SK-N-SH (cell line): ENCODE measurements at regions not wholly inside any gene's neighbourhood (a gene's known extent, or its start where the extent isn't known, plus 50 kb on each side); places are given as distances from the start of the nearest gene placed in this dataset.
"Not testable (repeated sequence)": the region's sequence is repeated elsewhere in the genome, so short reads cannot be mapped to it uniquely, and the experiment has no call there.

Experiments used
- CTCF ChIA-PET: fragments of 300-600, 350-600 bp; formaldehyde crosslinking; extraction: SDS; loops from one replicate; lab custom pipeline; 2021; lab: Yijun Ruan, JAX
- POLR2A ChIA-PET: fragments of 350-600 bp; sonication (Branson Sonifier 250); formaldehyde crosslinking; extraction: SDS; loops from one replicate; lab custom pipeline; 2020; ENCODE audit warnings: antibody characterized with exemption, inconsistent platforms; lab: Yijun Ruan, JAX
- DNase-seq: peaks from one replicate; pipeline ENCODE4 v3.0.0; 2012
- H2AFZ ChIP-seq: fragments of 200-600 bp; sonication (generic); 2 replicates; pipeline ENCODE4 v1.8.1; 2016; ENCODE audit warnings: antibody characterized with exemption, mild to moderate bottlenecking, low read depth
- H3F3A ChIP-seq: fragments of 200-600 bp; sonication (generic); replicated peaks from 2 replicates; pipeline ENCODE3; 2016; ENCODE audit warnings: antibody characterized with exemption, mild to moderate bottlenecking; ENCODE audit not compliant: insufficient read depth
- H3K27ac ChIP-seq, 2 experiments: fragments of 200-500 bp in 1 of 2; fragments of 200-600 bp in 1 of 2; sonication (Bioruptor generic) in 1 of 2; sonication (generic), shearing (Covaris generic) in 1 of 2; 2 replicates each; pipeline versions ENCODE4 v1.5.1 to v1.6.1; 2014 to 2016; ENCODE audit warnings: low read depth in 2 of 2, inconsistent platforms in 1 of 2, low read length in 1 of 2, mild to moderate bottlenecking in 1 of 2, mixed read lengths in 1 of 2
- H3K27me3 ChIP-seq: fragments of 200-600 bp; sonication (generic), shearing (Covaris generic); 2 replicates; pipeline ENCODE4 v1.6.1; 2016; ENCODE audit warnings: mixed run types; ENCODE audit not compliant: insufficient read depth
- H3K36me3 ChIP-seq, 2 experiments: fragments of 200-500 bp in 1 of 2; fragments of 200-600 bp in 1 of 2; sonication (Bioruptor generic) in 1 of 2; sonication (generic) in 1 of 2; replicated peaks in 1 of 2; 2 replicates each; pipeline versions ENCODE3 to v1.5.1; 2014 to 2016; ENCODE audit warnings: low read length in 1 of 2, mild to moderate bottlenecking in 1 of 2; ENCODE audit not compliant: insufficient read depth in 2 of 2, control insufficient read depth in 1 of 2
- H3K4me1 ChIP-seq, 2 experiments: fragments of 200-500 bp in 1 of 2; fragments of 200-600 bp in 1 of 2; sonication (Bioruptor generic) in 1 of 2; sonication (generic), shearing (Covaris generic) in 1 of 2; 2 replicates each; pipeline versions ENCODE4 v1.5.1 to v1.6.1; 2014 to 2016; ENCODE audit warnings: low read depth in 1 of 2, low read length in 1 of 2, mixed run types in 1 of 2; ENCODE audit not compliant: insufficient read depth in 2 of 2, control insufficient read depth in 1 of 2
- H3K4me2 ChIP-seq: fragments of 200-600 bp; sonication (generic), shearing (Covaris generic); 2 replicates; pipeline ENCODE4 v1.6.1; 2017; ENCODE audit warnings: mixed run types
- H3K4me3 ChIP-seq, 2 experiments: fragments of 200-500 bp in 1 of 2; fragments of 200-600 bp in 1 of 2; sonication (Bioruptor generic) in 1 of 2; sonication (generic), shearing (Covaris generic) in 1 of 2; 2 replicates each; pipeline versions ENCODE4 v1.5.1 to v1.8.1; 2014 to 2016; ENCODE audit warnings: low read depth in 2 of 2, inconsistent platforms in 1 of 2, low read length in 1 of 2, mild to moderate bottlenecking in 1 of 2, mixed read lengths in 1 of 2, moderate library complexity in 1 of 2
- H3K79me2 ChIP-seq: fragments of 200-600 bp; sonication (generic); 2 replicates; pipeline ENCODE4 v1.8.1; 2017; ENCODE audit warnings: mild to moderate bottlenecking; ENCODE audit not compliant: insufficient read depth
- H3K9ac ChIP-seq: fragments of 200-600 bp; sonication (generic); 2 replicates; pipeline ENCODE4 v1.6.1; 2017; ENCODE audit warnings: mixed run types
- H3K9me2 ChIP-seq: fragments of 200-600 bp; sonication (generic); 2 replicates; pipeline ENCODE4 v1.6.1; 2017; ENCODE audit warnings: mixed run types
- H3K9me3 ChIP-seq: fragments of 200-600 bp; sonication (generic); 2 replicates; pipeline ENCODE4 v1.6.1; 2017; ENCODE audit warnings: mixed run types, mild to moderate bottlenecking, moderate library complexity
- H4K20me1 ChIP-seq: fragments of 200-600 bp; sonication (generic); 2 replicates; pipeline ENCODE4 v1.6.1; 2017; ENCODE audit warnings: mild to moderate bottlenecking, mixed run types; ENCODE audit not compliant: insufficient read depth
- CHD2 ChIP-seq: fragments of 150-350 bp; IDR thresholded peaks from 2 replicates; pipeline ENCODE4 v1.6.1; 2018; ENCODE audit warnings: low read length; ENCODE audit not compliant: partially characterized antibody
- ELF1 ChIP-seq: IDR thresholded peaks from 2 replicates; pipeline ENCODE4 v1.4.0; 2012
- EP300 ChIP-seq, 2 experiments: IDR thresholded peaks; 2 replicates each; pipeline versions ENCODE4 v1.4.0 to v1.6.1; 2012; ENCODE audit warnings: borderline replicate concordance in 1 of 2, low read depth in 1 of 2, low read length in 1 of 2
- EZH2phosphoT487 ChIP-seq: fragments of 200-600 bp; sonication (generic); IDR thresholded peaks from 2 replicates; pipeline ENCODE4 v1.6.1; 2017; ENCODE audit warnings: low read depth, mixed run types, mild to moderate bottlenecking, antibody characterized with exemption, moderate library complexity, borderline replicate concordance
- FOSL2 ChIP-seq: IDR thresholded peaks from 2 replicates; pipeline ENCODE4 v1.4.0; 2012; ENCODE audit warnings: low read depth, mild to moderate bottlenecking, moderate library complexity, borderline replicate concordance
- FOXM1 ChIP-seq: IDR thresholded peaks from 2 replicates; pipeline ENCODE4 v1.4.0; 2012; ENCODE audit warnings: low read depth, mild to moderate bottlenecking
- GATA2 ChIP-seq: sonication (generic); formaldehyde crosslinking; IDR thresholded peaks from 2 replicates; pipeline ENCODE4 v1.5.0; 2020; ENCODE audit warnings: mild to moderate bottlenecking, missing genetic modification reagents
- JUND ChIP-seq: IDR thresholded peaks from 2 replicates; pipeline ENCODE4 v1.4.0; 2012
- MXI1 ChIP-seq: IDR thresholded peaks from 2 replicates; pipeline ENCODE4 v1.6.1; 2012; ENCODE audit warnings: mild to moderate bottlenecking, low read depth, low read length, improper control_type of control experiment
- NRF1 ChIP-seq: IDR thresholded peaks from 2 replicates; pipeline ENCODE4 v1.6.1; 2012; ENCODE audit warnings: low read depth, mild to moderate bottlenecking, low read length
- RAD21 ChIP-seq: IDR thresholded peaks from 2 replicates; pipeline ENCODE4 v1.6.1; 2012; ENCODE audit warnings: mild to moderate bottlenecking, low read length
- RXRA ChIP-seq: IDR thresholded peaks from 2 replicates; pipeline ENCODE4 v1.4.0; 2012; ENCODE audit warnings: low read depth, mild to moderate bottlenecking, borderline replicate concordance
- SIN3A ChIP-seq: IDR thresholded peaks from 2 replicates; pipeline ENCODE4 v1.6.1; 2012; ENCODE audit warnings: low read depth, mild to moderate bottlenecking, low read length, moderate library complexity, borderline replicate concordance
- SMC3 ChIP-seq: IDR thresholded peaks from 2 replicates; pipeline ENCODE4 v1.6.1; 2012; ENCODE audit warnings: low read depth, low read length, improper control_type of control experiment
- TAF1 ChIP-seq: IDR thresholded peaks from 2 replicates; pipeline ENCODE4 v1.6.1; 2012; ENCODE audit warnings: low read depth, mild to moderate bottlenecking, low read length, moderate library complexity, borderline replicate concordance
- WGBS: methylation state at CpG from one replicate; pipeline ENCODE4 v1.1.6; 2017; ENCODE audit warnings: low lambda C conversion rate; 5-methylcytosine and 5-hydroxymethylcytosine counted together
- TF ChIP-seq, protein P1 (sequence below): IDR thresholded peaks from 2 replicates; pipeline ENCODE4 v1.4.0; 2012; ENCODE audit warnings: low read depth, borderline replicate concordance
- TF ChIP-seq, protein P2 (sequence below): fragments of 150-350 bp; IDR thresholded peaks from 2 replicates; pipeline ENCODE4 v1.6.1; 2017; ENCODE audit warnings: antibody characterized with exemption, low read length, low read depth, borderline replicate concordance
- TF ChIP-seq, protein P3 (sequence below): fragments of 150-350 bp; IDR thresholded peaks from 2 replicates; pipeline ENCODE4 v1.6.1; 2016; ENCODE audit warnings: mild to moderate bottlenecking, low read depth, low read length
- TF ChIP-seq, protein P4 (sequence below): IDR thresholded peaks from 2 replicates; pipeline ENCODE4; 2012
- TF ChIP-seq, protein P5 (sequence below): IDR thresholded peaks from 2 replicates; pipeline ENCODE4 v1.4.0; 2012; ENCODE audit warnings: low read depth

DNA sequence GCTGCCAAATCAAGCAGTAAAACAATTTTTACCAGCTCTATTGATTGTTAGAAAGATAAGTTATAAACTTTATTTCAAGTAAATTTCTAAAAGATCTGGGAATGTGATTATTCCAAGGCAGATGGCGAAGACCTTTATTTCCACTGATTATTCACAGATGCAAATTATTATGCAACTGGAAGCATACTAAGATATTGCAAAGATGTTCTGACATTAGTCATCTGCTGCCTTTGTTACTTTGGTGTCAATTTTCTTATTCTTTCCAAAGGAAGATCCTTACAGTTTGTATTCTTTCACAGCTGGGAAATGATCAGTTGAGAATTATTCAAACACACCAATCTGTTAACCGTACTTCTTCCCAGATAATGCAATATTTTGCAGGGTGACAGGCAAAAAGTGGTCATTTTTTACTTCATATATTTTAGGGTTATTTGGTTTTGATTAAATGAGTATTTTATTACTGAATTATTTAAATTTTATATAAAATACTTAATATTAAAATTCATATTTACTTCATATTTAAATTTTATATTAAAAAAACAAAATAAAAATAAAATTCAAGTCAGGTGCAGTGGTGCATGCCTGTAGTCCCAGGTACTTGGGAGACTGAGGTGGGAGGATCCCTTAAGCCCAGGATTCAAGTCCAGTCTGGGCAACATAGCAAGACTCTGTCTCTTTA, 171.3 kb downstream of the FZD1 start:
- no peaks in the 10 kb centered on the region for H3K9me3 ChIP-seq
- no peaks in the 10 kb centered on the region for H3K36me3 ChIP-seq
- H3K27ac ChIP-seq: no peak overlapping the region
- H3K79me2 ChIP-seq: no peaks in the 10 kb centered on the region
- 24% methylated on average over 2 of the region's 2 CpGs for WGBS
- no peak overlapping the region for H3K4me3 ChIP-seq
- TF ChIP-seq JUND (no peak), NRF1 (no peak), EZH2phosphoT487 (no peak), CHD2 (no peak), MXI1 (no peak), FOSL2 (no peak), SIN3A (no peak)
- TF ChIP-seq, protein P1, sequence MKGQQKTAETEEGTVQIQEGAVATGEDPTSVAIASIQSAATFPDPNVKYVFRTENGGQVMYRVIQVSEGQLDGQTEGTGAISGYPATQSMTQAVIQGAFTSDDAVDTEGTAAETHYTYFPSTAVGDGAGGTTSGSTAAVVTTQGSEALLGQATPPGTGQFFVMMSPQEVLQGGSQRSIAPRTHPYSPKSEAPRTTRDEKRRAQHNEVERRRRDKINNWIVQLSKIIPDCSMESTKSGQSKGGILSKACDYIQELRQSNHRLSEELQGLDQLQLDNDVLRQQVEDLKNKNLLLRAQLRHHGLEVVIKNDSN: no peak
- TF ChIP-seq, protein P2, sequence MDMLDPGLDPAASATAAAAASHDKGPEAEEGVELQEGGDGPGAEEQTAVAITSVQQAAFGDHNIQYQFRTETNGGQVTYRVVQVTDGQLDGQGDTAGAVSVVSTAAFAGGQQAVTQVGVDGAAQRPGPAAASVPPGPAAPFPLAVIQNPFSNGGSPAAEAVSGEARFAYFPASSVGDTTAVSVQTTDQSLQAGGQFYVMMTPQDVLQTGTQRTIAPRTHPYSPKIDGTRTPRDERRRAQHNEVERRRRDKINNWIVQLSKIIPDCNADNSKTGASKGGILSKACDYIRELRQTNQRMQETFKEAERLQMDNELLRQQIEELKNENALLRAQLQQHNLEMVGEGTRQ: no peak
- TF ChIP-seq, protein P3, sequence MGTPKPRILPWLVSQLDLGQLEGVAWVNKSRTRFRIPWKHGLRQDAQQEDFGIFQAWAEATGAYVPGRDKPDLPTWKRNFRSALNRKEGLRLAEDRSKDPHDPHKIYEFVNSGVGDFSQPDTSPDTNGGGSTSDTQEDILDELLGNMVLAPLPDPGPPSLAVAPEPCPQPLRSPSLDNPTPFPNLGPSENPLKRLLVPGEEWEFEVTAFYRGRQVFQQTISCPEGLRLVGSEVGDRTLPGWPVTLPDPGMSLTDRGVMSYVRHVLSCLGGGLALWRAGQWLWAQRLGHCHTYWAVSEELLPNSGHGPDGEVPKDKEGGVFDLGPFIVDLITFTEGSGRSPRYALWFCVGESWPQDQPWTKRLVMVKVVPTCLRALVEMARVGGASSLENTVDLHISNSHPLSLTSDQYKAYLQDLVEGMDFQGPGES: no peak
- TF ChIP-seq, protein P4, sequence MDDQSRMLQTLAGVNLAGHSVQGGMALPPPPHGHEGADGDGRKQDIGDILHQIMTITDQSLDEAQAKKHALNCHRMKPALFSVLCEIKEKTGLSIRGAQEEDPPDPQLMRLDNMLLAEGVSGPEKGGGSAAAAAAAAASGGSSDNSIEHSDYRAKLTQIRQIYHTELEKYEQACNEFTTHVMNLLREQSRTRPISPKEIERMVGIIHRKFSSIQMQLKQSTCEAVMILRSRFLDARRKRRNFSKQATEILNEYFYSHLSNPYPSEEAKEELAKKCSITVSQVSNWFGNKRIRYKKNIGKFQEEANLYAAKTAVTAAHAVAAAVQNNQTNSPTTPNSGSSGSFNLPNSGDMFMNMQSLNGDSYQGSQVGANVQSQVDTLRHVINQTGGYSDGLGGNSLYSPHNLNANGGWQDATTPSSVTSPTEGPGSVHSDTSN: no peak
- no peak overlapping the region for H2AFZ ChIP-seq
- no peak overlapping the region for H3K4me2 ChIP-seq
- no peak for DNase-seq
- no peaks in the 10 kb centered on the region for H3F3A ChIP-seq
- no peak overlapping the region for H3K9ac ChIP-seq
- no peaks in the 10 kb centered on the region for H3K4me1 ChIP-seq
- POLR2A ChIA-PET: no interaction called here
- CTCF ChIA-PET: interaction anchor here (0.6 to 1.6 kb wide), 4 partner anchors 10 to 352 kb away, joined by 3 to 4 read pairs (median 3); no protein-coding TSS in a partner anchor
- no peaks in the 10 kb centered on the region; the same call in 1 of the 2 replicates for H3K9me2 ChIP-seq
- H4K20me1 ChIP-seq: no peaks in the 10 kb centered on the region
- no peaks in the 10 kb centered on the region for H3K27me3 ChIP-seq

DNA sequence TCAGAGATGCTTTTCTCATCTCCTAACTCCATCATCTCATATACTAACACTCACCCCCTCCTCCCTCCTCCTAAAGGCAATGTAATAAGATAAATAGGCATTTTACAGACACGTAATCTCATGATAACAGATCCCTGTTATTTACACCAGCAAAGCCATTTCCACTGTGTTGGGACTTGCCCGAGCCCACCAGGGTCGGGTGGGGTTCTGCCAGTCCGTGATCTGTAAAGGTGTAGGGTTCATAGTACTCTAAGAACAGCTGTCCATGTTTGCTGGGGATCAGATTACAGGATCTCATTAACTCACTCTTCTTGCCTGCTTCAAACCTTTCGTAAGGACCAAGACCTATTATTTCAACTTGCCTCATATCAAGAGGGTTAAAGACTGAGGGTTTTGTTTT, 172.4 kb downstream of the FZD1 start:
- H3K36me3 ChIP-seq: no peaks in the 10 kb centered on the region
- WGBS: 22% methylated on average over 5 of the region's 5 CpGs
- CTCF ChIA-PET: no interaction called here

DNA sequence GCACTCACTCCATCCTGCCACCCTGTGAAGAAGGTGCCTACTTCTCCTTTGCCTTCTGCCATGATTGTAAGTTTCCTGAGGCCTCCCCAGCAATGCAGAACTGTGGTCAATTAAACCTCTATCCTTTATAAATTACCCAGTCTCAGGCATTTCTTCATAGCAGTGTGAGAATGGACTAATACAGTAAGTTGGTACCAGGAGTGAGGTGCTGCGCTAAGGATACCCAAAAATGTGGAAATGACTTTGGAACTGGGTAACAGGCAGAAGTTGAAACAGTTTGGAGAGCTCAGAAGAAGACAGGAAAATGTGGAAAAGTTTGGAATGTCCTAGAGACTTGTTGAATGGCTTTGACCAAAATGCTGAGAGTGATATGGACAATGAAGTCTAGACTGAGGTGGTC, 176.0 kb downstream of the FZD1 start:
- CTCF ChIA-PET, H3K4me1 ChIP-seq, H3K27ac ChIP-seq, H3K9me2 ChIP-seq, H3K9me3 ChIP-seq, H3K36me3 ChIP-seq, H3K27me3 ChIP-seq, H2AFZ ChIP-seq, DNase-seq, POLR2A ChIA-PET, H4K20me1 ChIP-seq, H3K4me3 ChIP-seq, H3F3A ChIP-seq, H3K4me2 ChIP-seq, H3K79me2 ChIP-seq, H3K9ac ChIP-seq: not testable (repeated sequence)
- 19% methylated on average over 1 of the region's 1 CpG for WGBS

More for the DNA sequence above, 172.4 kb downstream of the FZD1 start:
- DNase-seq: no peak
- TF ChIP-seq ELF1 (no peak), RXRA (no peak), FOXM1 (no peak), EP300 (IDR thresholded peaks at IDR 0.05; ENCODE audit: borderline replicate concordance in 1 of 2, low read depth in 1 of 2, low read length in 1 of 2) (no peak), SMC3 (no peak), GATA2 (CRISPR knock-in tag) (no peak), TAF1 (no peak), RAD21 (no peak)
- TF ChIP-seq, protein P5, sequence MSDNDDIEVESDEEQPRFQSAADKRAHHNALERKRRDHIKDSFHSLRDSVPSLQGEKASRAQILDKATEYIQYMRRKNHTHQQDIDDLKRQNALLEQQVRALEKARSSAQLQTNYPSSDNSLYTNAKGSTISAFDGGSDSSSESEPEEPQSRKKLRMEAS: no peak
- TF ChIP-seq, protein P3: no peak
- Histone ChIP-seq H3K9ac (no peak overlapping the region), H3K4me1 (no peaks in the 10 kb centered on the region), H3K9me3 (no peaks in the 10 kb centered on the region), H3F3A (no peaks in the 10 kb centered on the region), H3K27ac (no peak overlapping the region), H2AFZ (no peak overlapping the region), H3K27me3 (no peaks in the 10 kb centered on the region), H3K4me2 (no peak overlapping the region), H3K79me2 (no peaks in the 10 kb centered on the region), H3K9me2 (no peaks in the 10 kb centered on the region; the same call in 1 of the 2 replicates), H4K20me1 (no peaks in the 10 kb centered on the region), H3K4me3 (no peak overlapping the region)
- POLR2A ChIA-PET: no interaction called here
